Thyroid gland (tissue), 4 donors: ENCODE measurements at regions not wholly inside any gene's neighbourhood (a gene's known extent, or its start where the extent isn't known, plus 50 kb on each side); places are given as distances from the start of the nearest gene placed in this dataset.
"Not testable (repeated sequence)": the region's sequence is repeated elsewhere in the genome, so short reads cannot be mapped to it uniquely, and the experiment has no call there.

ENCODE experiments used
- DNase-seq, 2 donors: peaks; one replicate each; pipeline ENCODE4 v3.0.0-alpha.2; 2019
- H3K27ac ChIP-seq, 3 donors: fragments of 200-600 bp; sonication (generic); 1 replicate in 2 of 3; 2 replicates in 1 of 3; pipeline ENCODE4 v1.5.1; 2016 to 2019; ENCODE audit warnings: mild to moderate bottlenecking in 1 of 3, moderate library complexity in 1 of 3
- H3K27me3 ChIP-seq: fragments of 200-600 bp; sonication (generic); one replicate; pipeline ENCODE4 v1.5.1; 2019
- H3K36me3 ChIP-seq, 2 donors: fragments of 200-600 bp; sonication (generic); one replicate each; pipeline ENCODE4 v1.5.1; 2016 to 2019
- H3K4me1 ChIP-seq, 2 donors: fragments of 200-600 bp; sonication (generic); one replicate each; pipeline ENCODE4 v1.5.1; 2017 to 2019
- H3K4me3 ChIP-seq, 3 donors: fragments of 200-600 bp; sonication (generic); replicated peaks in 1 of 3; 1 replicate in 2 of 3; 2 replicates in 1 of 3; pipeline ENCODE4 v1.5.1; 2016; ENCODE audit warnings: mild to moderate bottlenecking in 1 of 3
- H3K9me3 ChIP-seq: fragments of 200-600 bp; sonication (generic); one replicate; pipeline ENCODE4 v1.5.1; 2017
- POLR2A ChIP-seq, 2 donors: fragments of 450-650 bp; IDR thresholded peaks; one replicate each; pipeline ENCODE4 v1.6.1; 2017; ENCODE audit warnings: antibody characterized with exemption in 2 of 2, mild to moderate bottlenecking in 2 of 2, moderate library complexity in 1 of 2
- WGBS, 2 donors: methylation state at CpG; one replicate each; pipeline ENCODE4 v1.1.5; 2017; 5-methylcytosine and 5-hydroxymethylcytosine counted together
- intact Hi-C: fragments of 100-400 bp; cut with DNase I; formaldehyde crosslinking; loops from one replicate; pipeline ENCODE4 v1.15.1; 2023
- TF ChIP-seq, protein P1 (sequence below), 6 experiments: fragments of 200-600 bp in 3 of 6; fragments of 450-650 bp in 3 of 6; sonication (generic) in 3 of 6; IDR thresholded peaks; one replicate each; pipeline ENCODE4 v1.5.1; 2016 to 2019; ENCODE audit warnings: antibody characterized with exemption in 6 of 6, mild to moderate bottlenecking in 2 of 6, inconsistent platforms in 1 of 6, moderate library complexity in 1 of 6

DNA sequence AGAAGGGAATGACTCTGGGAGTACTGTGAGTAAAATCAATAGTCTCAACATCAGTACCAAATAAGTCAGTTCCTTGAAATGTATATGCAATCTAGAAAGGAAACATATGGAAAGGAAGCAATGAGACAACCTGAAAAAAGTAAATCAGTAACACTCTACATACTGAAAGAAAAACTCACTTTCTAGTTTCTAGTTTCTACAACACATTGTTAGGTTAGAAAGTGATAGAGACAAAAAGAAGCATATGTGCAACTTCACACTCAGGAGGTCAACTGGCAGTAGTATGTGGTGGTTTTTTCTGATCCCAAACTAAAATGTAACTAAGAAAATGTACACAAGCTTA, 156.5 kb upstream of the SOX6 start:
- intact Hi-C loops = no loop called here
- DNase-seq = no peak
- Histone ChIP-seq H3K4me1 (no peaks in the 10 kb centered on the region), H3K27me3 (no peaks in the 10 kb centered on the region), H3K36me3 (no peaks in the 10 kb centered on the region), H3K9me3 (no peaks in the 10 kb centered on the region), H3K27ac (no peak overlapping the region), H3K4me3 (no peak overlapping the region)
- TF ChIP-seq POLR2A (IDR thresholded peaks at IDR 0.05) = no peak
- TF ChIP-seq, protein P1, sequence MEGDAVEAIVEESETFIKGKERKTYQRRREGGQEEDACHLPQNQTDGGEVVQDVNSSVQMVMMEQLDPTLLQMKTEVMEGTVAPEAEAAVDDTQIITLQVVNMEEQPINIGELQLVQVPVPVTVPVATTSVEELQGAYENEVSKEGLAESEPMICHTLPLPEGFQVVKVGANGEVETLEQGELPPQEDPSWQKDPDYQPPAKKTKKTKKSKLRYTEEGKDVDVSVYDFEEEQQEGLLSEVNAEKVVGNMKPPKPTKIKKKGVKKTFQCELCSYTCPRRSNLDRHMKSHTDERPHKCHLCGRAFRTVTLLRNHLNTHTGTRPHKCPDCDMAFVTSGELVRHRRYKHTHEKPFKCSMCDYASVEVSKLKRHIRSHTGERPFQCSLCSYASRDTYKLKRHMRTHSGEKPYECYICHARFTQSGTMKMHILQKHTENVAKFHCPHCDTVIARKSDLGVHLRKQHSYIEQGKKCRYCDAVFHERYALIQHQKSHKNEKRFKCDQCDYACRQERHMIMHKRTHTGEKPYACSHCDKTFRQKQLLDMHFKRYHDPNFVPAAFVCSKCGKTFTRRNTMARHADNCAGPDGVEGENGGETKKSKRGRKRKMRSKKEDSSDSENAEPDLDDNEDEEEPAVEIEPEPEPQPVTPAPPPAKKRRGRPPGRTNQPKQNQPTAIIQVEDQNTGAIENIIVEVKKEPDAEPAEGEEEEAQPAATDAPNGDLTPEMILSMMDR (IDR thresholded peaks at IDR 0.05) = no peak

DNA sequence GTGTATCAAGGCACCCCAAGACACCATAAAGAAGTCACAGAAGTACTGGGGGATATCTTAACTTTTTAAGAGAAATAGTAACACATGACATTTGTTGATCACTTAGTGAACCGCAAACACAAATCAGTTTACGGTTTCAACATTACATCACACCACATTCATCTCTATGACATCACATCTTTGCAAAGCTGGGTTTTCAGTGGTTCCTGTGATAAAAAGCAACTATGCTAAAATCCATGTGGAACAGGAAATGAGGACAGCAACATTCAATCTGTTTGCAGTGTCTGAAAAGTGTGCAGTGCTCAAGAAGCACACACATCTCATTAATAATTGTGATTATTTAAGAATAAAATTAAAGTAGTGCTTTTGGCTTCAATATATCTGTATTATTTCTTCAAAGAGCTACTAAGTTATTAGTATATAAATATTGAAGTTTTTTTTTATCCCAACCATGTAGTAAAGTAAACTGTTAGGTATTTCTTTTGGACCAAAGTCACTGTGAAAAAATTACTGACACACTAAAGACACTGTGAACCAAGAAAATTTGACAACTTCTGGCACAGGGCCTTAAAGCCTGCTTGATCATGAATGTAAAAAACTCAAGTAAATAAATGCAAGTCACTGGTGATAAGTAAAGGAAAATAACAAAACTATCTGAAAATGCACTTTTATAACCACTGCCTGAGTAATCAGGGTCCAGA, 156.0 kb upstream of the SOX6 start:
- Histone ChIP-seq H3K9me3 (no peaks in the 10 kb centered on the region), H3K4me3 (no peak overlapping the region), H3K27me3 (no peaks in the 10 kb centered on the region), H3K4me1 (no peaks in the 10 kb centered on the region), H3K27ac (no peak overlapping the region), H3K36me3 (no peaks in the 10 kb centered on the region)
- intact Hi-C loops = no loop called here
- DNase-seq = no peak
- 93 to 96% methylated on average over 2 of the region's 2 CpGs for WGBS, 2 donors
- TF ChIP-seq POLR2A (IDR thresholded peaks at IDR 0.05) = no peak
- TF ChIP-seq, protein P1 (IDR thresholded peaks at IDR 0.05) = no peak

DNA sequence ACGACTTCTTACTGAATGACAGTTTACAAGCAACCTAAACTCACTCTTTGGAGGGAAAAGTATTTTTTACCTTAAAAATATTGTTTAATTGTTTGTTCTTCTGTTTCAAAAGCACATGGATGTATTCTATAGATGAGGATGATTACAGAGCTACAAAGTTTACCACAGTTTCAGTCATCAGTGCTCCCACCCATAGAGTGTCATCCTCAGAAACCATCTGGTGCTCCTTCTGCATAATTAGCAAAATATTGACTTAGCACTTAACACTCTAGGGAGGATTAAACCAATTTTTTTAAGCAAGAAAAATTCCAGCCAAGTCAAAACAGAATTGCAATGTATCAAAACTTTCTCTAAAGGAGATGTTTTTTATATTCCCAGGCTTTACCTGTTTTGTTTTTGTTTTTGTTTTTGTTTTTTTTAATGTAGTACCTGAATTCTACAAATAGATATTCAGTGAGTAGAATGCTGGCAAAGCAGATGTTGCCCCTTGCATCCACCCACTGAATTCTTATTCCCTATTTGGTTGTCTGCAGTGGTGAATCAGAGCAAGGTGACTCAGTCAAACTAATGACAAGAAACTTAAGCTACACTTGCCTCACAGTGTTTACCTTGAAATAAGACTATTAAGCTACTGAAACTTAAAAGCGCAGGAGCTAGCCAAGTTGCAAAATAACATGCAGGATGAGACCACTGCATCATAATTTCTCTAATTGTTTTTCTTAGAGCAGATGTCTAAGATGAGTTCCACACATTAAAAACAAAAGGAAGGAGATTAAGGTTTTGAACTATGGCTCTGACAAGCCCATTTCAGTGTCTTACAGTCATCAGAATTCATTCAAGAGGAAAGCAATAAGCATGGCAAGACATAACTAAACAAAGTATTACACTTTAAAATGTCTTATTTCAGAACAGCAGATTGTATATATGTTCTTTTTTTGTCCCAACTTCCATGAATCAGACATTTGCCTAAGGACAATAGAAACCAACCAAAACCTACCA, 155.1 kb upstream of the SOX6 start:
- Histone ChIP-seq H3K36me3 (no peaks in the 10 kb centered on the region), H3K27ac (no peak overlapping the region), H3K4me3 (no peak overlapping the region), H3K27me3 (no peaks in the 10 kb centered on the region), H3K9me3 (no peaks in the 10 kb centered on the region), H3K4me1 (no peaks in the 10 kb centered on the region)
- TF ChIP-seq POLR2A (IDR thresholded peaks at IDR 0.05) = no peak
- TF ChIP-seq, protein P1 (IDR thresholded peaks at IDR 0.05) = no peak
- DNase-seq = no peak
- intact Hi-C loops = no loop called here
- 90% methylated on average over 2 of the region's 2 CpGs for WGBS, 2 donors

DNA sequence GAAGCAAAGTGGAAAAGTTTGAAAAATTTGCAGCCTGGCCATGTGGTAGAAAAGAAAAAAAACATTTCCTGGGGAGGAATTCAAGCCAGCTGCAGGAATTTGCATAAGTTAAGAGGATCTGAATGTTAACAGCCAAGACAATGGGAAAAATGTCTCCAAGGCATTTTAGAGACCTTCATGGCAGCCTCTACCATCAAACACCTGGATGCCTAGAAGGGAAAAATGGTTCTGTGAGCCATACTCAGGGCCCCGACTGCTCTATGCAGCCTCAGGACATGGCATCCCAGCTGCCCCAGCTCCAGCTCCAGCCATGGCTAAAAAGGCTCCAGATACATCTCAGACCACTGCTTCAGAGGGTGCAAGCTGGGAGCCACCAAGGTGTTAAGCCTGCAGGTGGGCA, 149.1 kb upstream of the SOX6 start:
- intact Hi-C loops = no loop called here
- Histone ChIP-seq H3K27ac (no peak overlapping the region), H3K4me3 (no peak overlapping the region), H3K36me3 (no peaks in the 10 kb centered on the region), H3K9me3 (no peaks in the 10 kb centered on the region), H3K27me3 (no peaks in the 10 kb centered on the region), H3K4me1 (no peaks in the 10 kb centered on the region)
- TF ChIP-seq, protein P1 (IDR thresholded peaks at IDR 0.05) = no peak
- no peak for TF ChIP-seq POLR2A (IDR thresholded peaks at IDR 0.05)
- no peak for DNase-seq
- WGBS, 2 donors = 78 to 91% methylated on average over 1 of the region's 1 CpG

DNA sequence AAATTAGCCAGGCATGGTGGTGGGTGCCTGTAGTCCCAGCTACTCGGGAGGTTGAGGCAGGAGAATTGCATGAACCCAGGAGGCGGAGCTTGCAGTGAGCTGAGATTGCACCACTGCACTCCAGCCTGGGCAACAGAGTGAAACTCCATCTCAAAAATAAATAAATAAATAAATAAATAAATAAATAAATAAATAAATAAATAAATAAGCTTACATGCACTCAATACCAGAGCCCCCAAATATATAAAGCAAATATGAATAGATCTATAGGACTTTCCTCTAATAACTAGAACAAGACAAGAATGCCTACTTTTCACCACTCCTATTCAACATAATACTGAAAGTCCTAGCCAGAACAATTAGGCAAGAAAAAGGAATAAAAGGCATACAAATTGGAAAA, 147.5 kb upstream of the SOX6 start:
- H3K27ac ChIP-seq, H3K4me1 ChIP-seq, H3K27me3 ChIP-seq, H3K9me3 ChIP-seq, intact Hi-C loops, H3K36me3 ChIP-seq, DNase-seq, H3K4me3 ChIP-seq: not testable (repeated sequence)
- WGBS, 2 donors = 78 to 97% methylated on average over 2 of the region's 2 CpGs
